Ishikawa (cell line): ENCODE measurements at regions not wholly inside any gene's neighbourhood (a gene's known extent, or its start where the extent isn't known, plus 50 kb on each side); places are given as distances from the start of the nearest gene placed in this dataset.

Source experiments
- CEBPB ChIP-seq: IDR thresholded peaks from 2 replicates; pipeline ENCODE4 v1.6.1; 2012
- CREB1 ChIP-seq: IDR thresholded peaks from 2 replicates; pipeline ENCODE4 v1.6.1; 2012; ENCODE audit warnings: low read depth

- TF ChIP-seq CREB1 (no peak), CEBPB (no peak)
Measured at GRCh38 chr18:54075689-54076088, 148.8 kb downstream of the MBD2 start.
